HCT116 (cell line): ENCODE measurements at regions not wholly inside any gene's neighbourhood (a gene's known extent, or its start where the extent isn't known, plus 50 kb on each side); places are given as distances from the start of the nearest gene placed in this dataset.

Experiments used
- EZH2 ChIP-seq: fragments of 200-600 bp; sonication (generic); IDR thresholded peaks from 2 replicates; pipeline ENCODE4 v1.6.1; 2017; ENCODE audit warnings: antibody characterized with exemption, mixed run types
- EZH2phosphoT487 ChIP-seq: fragments of 200-600 bp; IDR thresholded peaks from 2 replicates; pipeline ENCODE4 v1.6.1; 2018; ENCODE audit warnings: antibody characterized with exemption, borderline replicate concordance

- TF ChIP-seq EZH2, result no peak
- no peak for TF ChIP-seq EZH2phosphoT487
These were observed 296.5 kb downstream of the MTX2 start for GRCh38 chr2:176565641-176566323.
